Activated naive CD4-positive, alpha-beta T cell treated with anti-CD3 and anti-CD28 coated beads, Interleukin-2, amount 10 ng/mL, durations not matched to agents 7 days and 5 days (primary cell): ENCODE measurements at regions not wholly inside any gene's neighbourhood (a gene's known extent, or its start where the extent isn't known, plus 50 kb on each side); places are given as distances from the start of the nearest gene placed in this dataset.

Source experiments
- CTCF ChIA-PET: fragments of 350-600 bp; sonication (Branson Sonifier 250); formaldehyde crosslinking; loops from one replicate; lab custom pipeline; 2021; ENCODE audit warnings: antibody characterized with exemption; lab: Charles Lee
- DNase-seq: peaks from one replicate; pipeline ENCODE4 v3.0.0-alpha.2; 2020
- H3K27ac Mint-ChIP-seq: one replicate; pipeline ENCODE4 v1.8.0; 2021; ENCODE audit warnings: mild to moderate bottlenecking, moderate library complexity, mixed read lengths
- H3K27me3 Mint-ChIP-seq: one replicate; pipeline ENCODE4 v1.8.0; 2021; ENCODE audit warnings: mild to moderate bottlenecking, mixed read lengths
- H3K36me3 Mint-ChIP-seq: one replicate; pipeline ENCODE4 v1.8.0; 2021; ENCODE audit warnings: mixed read lengths
- H3K4me1 Mint-ChIP-seq: one replicate; pipeline ENCODE4 v1.8.0; 2021; ENCODE audit warnings: mixed read lengths
- H3K4me3 Mint-ChIP-seq: one replicate; pipeline ENCODE4 v1.8.0; 2021; ENCODE audit warnings: mild to moderate bottlenecking, moderate library complexity, mixed read lengths
- H3K9me3 Mint-ChIP-seq: one replicate; pipeline ENCODE4 v1.8.0; 2021; ENCODE audit warnings: mixed read lengths

DNA sequence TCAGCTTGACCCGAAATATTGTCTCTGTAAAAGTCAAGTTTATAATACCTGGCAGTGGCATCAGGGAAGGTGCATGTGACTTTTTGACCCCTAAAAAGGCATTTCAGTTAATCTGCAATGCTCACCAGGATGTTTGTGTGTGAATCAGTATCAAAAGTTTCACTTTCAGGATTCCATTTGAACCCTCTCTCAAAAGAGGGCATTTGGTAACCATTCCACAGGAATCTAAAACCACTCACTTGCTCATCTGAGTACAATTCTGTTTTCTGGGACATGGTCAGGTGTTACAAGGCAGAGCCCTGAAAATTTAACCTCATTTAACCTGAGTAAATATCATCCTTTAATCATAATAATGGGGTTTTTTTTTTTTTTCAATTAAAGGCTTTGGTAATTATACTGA lies 77.9 kb upstream of the KLF7 start:
- H3K9me3 Mint-ChIP-seq = no peaks in the 10 kb centered on the region
- H3K36me3 Mint-ChIP-seq = no peaks in the 10 kb centered on the region
- CTCF ChIA-PET = interaction anchor here (1.6 kb wide), 1 partner anchor 109 kb away, joined by 3 read pairs; no protein-coding TSS in a partner anchor
- no peaks in the 10 kb centered on the region for H3K27me3 Mint-ChIP-seq
- no peak for DNase-seq
- peaks cover 21% of the 10 kb centered on the region for H3K4me1 Mint-ChIP-seq
- no peak overlapping the region for H3K27ac Mint-ChIP-seq
- H3K4me3 Mint-ChIP-seq = no peak overlapping the region

- CTCF ChIA-PET = interaction anchor here (0.8 kb wide), 1 partner anchor 39 kb away, joined by 3 read pairs; no protein-coding TSS in a partner anchor
- Mint-ChIP-seq H3K36me3 (no peaks in the 10 kb centered on the region), H3K27ac (no peak overlapping the region), H3K4me3 (no peak overlapping the region), H3K9me3 (no peaks in the 10 kb centered on the region), H3K27me3 (no peaks in the 10 kb centered on the region), H3K4me1 (peaks cover 32% of the 10 kb centered on the region)
- DNase-seq = no peak
Measured at GRCh38 chr2:207244971-207245925, 79.5 kb upstream of the KLF7 start.

- Mint-ChIP-seq H3K4me1 (peaks cover 23% of the 10 kb centered on the region), H3K27me3 (peaks cover 4% of the 10 kb centered on the region), H3K4me3 (no peak overlapping the region), H3K36me3 (no peaks in the 10 kb centered on the region), H3K27ac (no peak overlapping the region), H3K9me3 (no peaks in the 10 kb centered on the region)
- no peak for DNase-seq
- CTCF ChIA-PET = interaction anchor here (1.4 kb wide), 1 partner anchor 448 kb away, joined by 3 read pairs; no protein-coding TSS in a partner anchor
Measured at GRCh38 chr2:207248702-207249377, 83.1 kb upstream of the KLF7 start.

GRCh38 chr2:207251022-207251421 lies 85.3 kb upstream of the KLF7 start:
- no peak overlapping the region for H3K27ac Mint-ChIP-seq
- no peak for DNase-seq
- H3K27me3 Mint-ChIP-seq = peaks cover 15% of the 10 kb centered on the region
- no peak overlapping the region for H3K4me3 Mint-ChIP-seq
- no peaks in the 10 kb centered on the region for H3K9me3 Mint-ChIP-seq
- H3K4me1 Mint-ChIP-seq = peaks cover 15% of the 10 kb centered on the region
- CTCF ChIA-PET = no interaction called here
- no peaks in the 10 kb centered on the region for H3K36me3 Mint-ChIP-seq

GRCh38 chr2:207251573-207252192 lies 85.9 kb upstream of the KLF7 start:
- H3K27me3 Mint-ChIP-seq = peaks cover 15% of the 10 kb centered on the region
- H3K4me3 Mint-ChIP-seq = no peak overlapping the region
- no peaks in the 10 kb centered on the region for H3K36me3 Mint-ChIP-seq
- H3K27ac Mint-ChIP-seq = no peak overlapping the region
- CTCF ChIA-PET = no interaction called here
- no peak for DNase-seq
- peaks cover 15% of the 10 kb centered on the region for H3K4me1 Mint-ChIP-seq
- H3K9me3 Mint-ChIP-seq = no peaks in the 10 kb centered on the region

DNA sequence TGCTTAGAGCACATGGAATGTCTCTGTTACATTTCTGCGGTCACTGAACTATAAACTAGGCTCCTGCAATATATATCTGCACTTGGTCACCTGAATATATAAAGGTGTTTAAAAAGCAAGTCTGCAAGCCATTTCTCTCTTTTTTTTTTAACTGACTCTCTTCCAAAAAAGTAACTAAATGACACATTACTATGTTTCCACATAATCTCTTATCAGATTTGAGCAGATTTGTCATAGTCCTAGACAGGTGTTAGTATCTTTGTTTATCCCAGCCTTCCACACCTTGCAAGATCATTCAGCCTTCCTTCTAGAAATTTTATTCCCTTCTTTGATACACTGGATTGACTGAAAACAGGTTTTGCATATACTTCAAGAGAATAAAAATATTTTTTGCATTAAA lies 86.7 kb upstream of the KLF7 start:
- H3K36me3 Mint-ChIP-seq = no peaks in the 10 kb centered on the region
- peaks cover 19% of the 10 kb centered on the region for H3K27me3 Mint-ChIP-seq
- no peak overlapping the region for H3K27ac Mint-ChIP-seq
- CTCF ChIA-PET = no interaction called here
- H3K4me1 Mint-ChIP-seq = peaks cover 15% of the 10 kb centered on the region
- no peak for DNase-seq
- no peaks in the 10 kb centered on the region for H3K9me3 Mint-ChIP-seq
- H3K4me3 Mint-ChIP-seq = no peak overlapping the region

- H3K27ac Mint-ChIP-seq = no peak overlapping the region
- peaks cover 19% of the 10 kb centered on the region for H3K27me3 Mint-ChIP-seq
- peaks cover 15% of the 10 kb centered on the region for H3K4me1 Mint-ChIP-seq
- no peak overlapping the region for H3K4me3 Mint-ChIP-seq
- H3K9me3 Mint-ChIP-seq = no peaks in the 10 kb centered on the region
- H3K36me3 Mint-ChIP-seq = no peaks in the 10 kb centered on the region
- DNase-seq = no peak
- CTCF ChIA-PET = no interaction called here
Measured at GRCh38 chr2:207252979-207253645, 87.4 kb upstream of the KLF7 start.

DNA sequence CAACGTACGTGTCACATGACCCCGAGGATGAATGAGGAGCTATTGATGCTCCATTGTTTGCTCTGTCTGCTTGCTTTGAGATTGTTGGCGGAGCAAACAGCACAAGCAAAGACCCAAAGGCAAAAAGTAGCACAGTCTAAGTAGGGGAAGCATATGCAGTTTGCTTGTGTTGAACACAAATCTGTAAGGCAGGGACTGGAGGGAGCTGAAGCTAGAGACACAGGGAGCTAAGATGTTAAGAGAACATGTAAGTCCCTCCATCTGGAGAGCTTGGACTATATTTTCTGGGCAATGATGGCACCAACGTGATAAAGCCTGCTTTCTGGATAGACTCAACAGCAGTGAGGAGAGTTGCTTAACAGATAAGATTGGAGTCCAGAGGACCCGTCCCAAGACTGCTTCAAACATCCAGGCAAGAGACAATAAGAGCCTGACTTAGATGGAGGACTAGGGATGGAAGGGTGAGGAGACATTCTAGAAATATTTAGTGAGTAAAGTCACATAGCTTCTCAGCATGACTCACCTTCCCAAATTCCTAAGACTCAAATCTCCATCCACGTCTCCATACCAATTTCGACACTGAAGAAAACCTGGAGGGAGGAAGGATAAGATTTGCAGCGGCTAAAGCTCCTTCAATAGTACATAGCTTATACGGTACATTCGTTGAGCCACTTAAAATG lies 88.1 kb upstream of the KLF7 start:
- CTCF ChIA-PET = no interaction called here

GRCh38 chr2:207254591-207255464 lies 89.1 kb upstream of the KLF7 start:
- peaks cover 7% of the 10 kb centered on the region for H3K4me1 Mint-ChIP-seq
- no peaks in the 10 kb centered on the region for H3K36me3 Mint-ChIP-seq
- no peak overlapping the region for H3K4me3 Mint-ChIP-seq
- CTCF ChIA-PET = no interaction called here
- no peak overlapping the region for H3K27ac Mint-ChIP-seq
- peaks cover 19% of the 10 kb centered on the region for H3K27me3 Mint-ChIP-seq
- H3K9me3 Mint-ChIP-seq = no peaks in the 10 kb centered on the region
- DNase-seq = no peak

More for the DNA sequence above, 88.1 kb upstream of the KLF7 start:
- DNase-seq = no peak
- Mint-ChIP-seq H3K36me3 (no peaks in the 10 kb centered on the region), H3K4me3 (no peak overlapping the region), H3K9me3 (no peaks in the 10 kb centered on the region), H3K27me3 (peaks cover 19% of the 10 kb centered on the region), H3K27ac (no peak overlapping the region), H3K4me1 (peaks cover 13% of the 10 kb centered on the region)

GRCh38 chr2:207255565-207256470 lies 90.1 kb upstream of the KLF7 start:
- Mint-ChIP-seq H3K36me3 (no peaks in the 10 kb centered on the region), H3K4me3 (no peak overlapping the region), H3K9me3 (no peaks in the 10 kb centered on the region), H3K4me1 (no peaks in the 10 kb centered on the region), H3K27ac (no peak overlapping the region), H3K27me3 (peaks cover 19% of the 10 kb centered on the region)
- no peak for DNase-seq
- CTCF ChIA-PET = interaction anchor here (0.8 kb wide), 1 partner anchor 16 kb away, joined by 3 read pairs; no protein-coding TSS in a partner anchor

DNA sequence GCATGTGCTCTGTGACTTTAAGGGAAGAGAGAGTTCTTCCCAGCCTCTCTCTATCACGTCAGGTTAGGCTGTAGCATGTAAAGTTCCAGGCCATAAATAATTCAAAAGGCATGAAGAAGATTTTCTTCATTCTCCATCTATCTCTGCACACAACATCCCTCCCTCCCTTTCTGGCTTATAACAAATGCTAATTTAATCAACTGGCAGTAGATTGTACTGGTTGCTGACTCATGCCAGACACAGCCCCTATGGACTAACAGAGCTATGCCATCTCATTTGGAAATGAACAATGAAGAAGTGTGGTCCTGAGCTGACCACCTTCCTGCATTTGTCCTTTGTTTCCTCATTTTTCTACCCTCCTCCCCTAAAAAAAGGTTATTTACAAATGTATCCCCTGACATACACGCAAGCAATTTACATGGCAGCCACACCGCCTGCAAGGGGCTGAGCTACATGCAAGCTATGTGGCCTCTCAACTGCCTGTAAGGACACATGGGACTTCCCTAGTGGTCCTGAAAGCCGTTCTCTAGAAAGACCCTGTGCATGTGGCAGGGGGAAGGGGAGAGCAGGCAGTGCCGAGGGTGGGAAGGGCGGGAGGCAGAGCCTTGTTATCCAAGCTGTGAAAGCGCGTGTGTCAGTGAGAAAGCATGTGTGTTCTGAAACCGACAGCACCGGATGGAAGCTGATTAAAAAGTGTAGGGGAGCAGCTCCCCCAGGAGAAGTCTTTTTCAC lies 90.9 kb upstream of the KLF7 start:
- Mint-ChIP-seq H3K9me3 (no peaks in the 10 kb centered on the region), H3K27ac (no peak overlapping the region), H3K4me1 (no peaks in the 10 kb centered on the region), H3K27me3 (peaks cover 19% of the 10 kb centered on the region), H3K4me3 (no peak overlapping the region), H3K36me3 (no peaks in the 10 kb centered on the region)
- CTCF ChIA-PET = interaction anchor here (0.8 kb wide), 1 partner anchor 17 kb away, joined by 3 read pairs; no protein-coding TSS in a partner anchor
- no peak for DNase-seq
